ENCODE measurements at regions not wholly inside any gene's neighbourhood (a gene's known extent, or its start where the extent isn't known, plus 50 kb on each side); places are given as distances from the start of the nearest gene placed in this dataset.
A peak's percentile ranks its signal among the peaks of the same experiment; 100 is the strongest.

DNA sequence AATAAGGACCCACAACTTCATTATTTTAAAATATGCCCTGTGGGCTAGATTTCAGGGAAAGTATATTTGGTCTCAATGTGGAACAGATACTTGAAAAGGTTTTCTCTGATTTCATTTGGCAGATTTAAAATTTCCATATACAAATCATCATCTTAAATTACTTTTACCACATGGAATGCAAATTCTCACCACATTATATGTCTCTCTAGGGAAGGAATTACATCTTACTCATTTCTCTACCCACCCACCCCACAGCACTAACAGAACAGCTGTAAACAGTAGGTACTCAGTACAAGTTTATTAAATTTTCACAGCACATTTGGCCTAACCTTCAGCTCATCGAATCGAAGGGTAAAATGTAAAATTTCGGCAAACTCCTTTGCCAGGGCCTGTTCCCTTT, 104.0 kb downstream of the CYRIA start:
- FAIRE-seq, result no peak

DNA sequence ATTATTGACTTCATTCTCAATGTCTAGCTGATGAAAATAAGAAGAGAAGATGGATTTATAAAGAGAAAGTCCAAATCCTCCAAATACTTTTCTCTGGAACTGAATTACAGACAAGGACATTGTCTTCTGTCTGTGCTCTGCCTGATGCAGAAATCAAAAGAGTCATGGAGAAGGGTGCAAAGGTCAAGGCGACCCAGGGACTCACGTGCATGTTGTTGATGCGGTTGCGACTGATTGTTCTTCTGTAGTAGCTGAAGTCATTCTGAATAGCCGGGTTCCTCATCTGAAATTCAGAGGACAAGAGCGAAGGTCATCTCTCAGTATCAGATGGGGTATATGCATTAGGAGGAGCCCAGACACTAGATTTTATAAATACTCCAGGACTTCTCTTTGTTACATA, 104.4 kb downstream of the CYRIA start:
- no peak for FAIRE-seq

DNA sequence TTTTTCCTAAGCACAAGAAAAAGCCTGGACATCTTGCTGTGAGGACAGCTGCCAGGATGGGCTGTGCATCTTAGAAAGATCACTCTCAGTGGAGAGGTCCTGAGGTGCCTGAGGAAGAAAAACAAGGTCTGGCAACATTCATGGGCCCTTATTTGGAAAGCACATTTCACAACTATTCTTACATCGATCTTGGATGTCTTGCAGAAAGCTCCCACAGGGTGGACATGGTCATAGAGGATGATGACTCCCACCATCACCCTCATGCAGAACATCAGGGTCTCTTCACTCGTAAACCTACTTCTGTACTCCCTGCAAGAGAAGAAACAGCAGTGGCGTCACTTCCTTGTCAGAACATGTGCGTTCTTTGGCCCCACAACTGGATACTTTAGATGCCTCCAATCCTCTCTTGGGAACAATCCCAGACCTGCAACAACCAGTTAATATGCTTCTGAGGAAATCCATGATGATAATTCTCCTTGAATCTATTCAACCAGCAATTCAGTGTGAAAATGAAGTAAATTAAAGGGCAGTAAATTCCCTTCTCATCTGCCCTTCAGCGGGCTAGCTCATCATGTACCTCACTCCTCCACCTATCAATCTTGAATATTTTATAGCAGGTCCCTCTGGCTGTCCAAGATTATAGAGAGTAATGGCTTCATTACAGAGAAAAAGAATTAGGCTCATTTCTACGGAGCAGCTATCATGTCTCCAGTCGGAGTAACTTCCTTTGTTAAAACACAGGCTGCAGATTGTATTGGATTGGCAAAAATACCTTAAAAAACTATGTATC, 106.2 kb downstream of the CYRIA start:
- FAIRE-seq, result no peak

DNA sequence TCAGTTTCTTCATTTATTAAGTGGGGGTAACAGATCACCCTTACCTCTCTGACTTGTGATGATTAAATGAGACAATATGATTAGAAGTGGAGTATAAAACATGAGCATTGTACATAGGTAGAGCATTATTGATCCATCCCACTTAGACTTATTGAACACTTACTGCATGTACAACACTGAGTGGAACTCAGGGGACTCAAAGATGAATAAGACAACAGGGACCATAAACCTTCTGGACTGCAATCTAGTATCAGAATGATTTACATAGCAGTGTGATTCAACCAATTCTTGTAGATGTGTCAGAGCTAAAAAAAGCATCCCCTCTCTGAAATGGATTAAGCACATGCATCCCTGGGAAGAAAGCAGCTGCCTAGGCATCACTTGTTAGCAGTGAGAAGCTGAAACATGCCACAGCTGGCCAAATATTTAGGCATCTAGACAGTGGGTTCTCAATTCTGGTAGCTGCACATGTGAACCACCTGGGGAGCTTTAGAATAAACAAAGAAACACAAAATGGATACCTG, 111.5 kb downstream of the CYRIA start:
- FAIRE-seq, result no peak

DNA sequence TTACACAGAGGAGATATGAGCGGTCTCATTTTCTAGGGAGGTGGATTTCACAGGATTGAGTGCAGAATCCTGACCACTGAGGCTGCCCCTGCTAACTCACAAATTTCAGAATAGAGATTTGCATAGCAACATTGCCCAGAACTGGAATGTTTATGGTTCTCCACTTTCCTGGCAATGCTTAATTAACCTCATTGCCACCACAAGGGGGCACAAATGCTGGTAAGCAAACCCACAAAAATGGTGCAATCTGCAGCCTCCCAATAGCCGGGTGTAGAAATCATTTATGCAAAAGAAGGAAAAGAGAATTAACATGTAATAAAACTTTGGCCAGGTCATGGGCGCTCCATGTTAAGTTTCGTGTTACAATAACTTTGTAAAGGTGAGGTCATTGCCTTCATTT, 112.4 kb downstream of the CYRIA start:
- no peak for FAIRE-seq

DNA sequence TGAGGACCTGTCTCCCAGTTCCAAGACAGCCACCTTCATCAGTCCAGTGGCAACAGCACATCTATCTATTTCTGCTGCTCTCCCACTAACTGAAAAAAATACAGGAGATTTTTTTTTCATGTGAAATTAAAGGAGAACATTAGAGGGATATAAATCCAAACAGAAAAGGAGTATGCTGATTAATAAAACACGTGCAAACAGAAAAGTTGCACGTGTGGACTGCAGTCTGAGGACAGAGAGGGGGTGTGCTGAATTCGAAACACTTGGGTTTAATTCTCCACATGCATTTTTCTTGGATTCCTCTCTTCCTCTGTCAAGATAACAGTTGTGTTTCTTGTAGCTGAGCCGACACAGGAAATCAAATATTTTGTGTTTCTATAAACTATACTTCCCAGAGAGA, 113.4 kb downstream of the CYRIA start:
- no peak for FAIRE-seq

DNA sequence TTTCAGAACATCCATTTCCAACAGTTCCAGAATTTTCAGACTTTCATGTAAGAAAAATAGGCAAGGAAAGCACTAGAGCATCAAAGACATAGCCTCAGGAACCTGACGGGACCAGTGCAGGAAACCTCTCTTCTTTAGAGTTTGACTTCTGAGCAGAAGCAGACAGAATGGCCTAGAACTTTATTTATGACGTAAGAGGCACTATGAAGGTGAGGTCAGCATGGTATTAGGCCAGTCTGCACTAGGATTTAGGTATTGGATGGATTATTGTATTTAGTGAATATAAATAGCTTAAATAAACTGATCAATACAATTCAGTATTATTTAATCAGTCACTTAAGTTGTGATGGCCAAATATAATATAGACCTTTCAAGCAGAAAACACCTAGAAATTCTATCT, 117.6 kb downstream of the CYRIA start:
- FAIRE-seq, result no peak

DNA sequence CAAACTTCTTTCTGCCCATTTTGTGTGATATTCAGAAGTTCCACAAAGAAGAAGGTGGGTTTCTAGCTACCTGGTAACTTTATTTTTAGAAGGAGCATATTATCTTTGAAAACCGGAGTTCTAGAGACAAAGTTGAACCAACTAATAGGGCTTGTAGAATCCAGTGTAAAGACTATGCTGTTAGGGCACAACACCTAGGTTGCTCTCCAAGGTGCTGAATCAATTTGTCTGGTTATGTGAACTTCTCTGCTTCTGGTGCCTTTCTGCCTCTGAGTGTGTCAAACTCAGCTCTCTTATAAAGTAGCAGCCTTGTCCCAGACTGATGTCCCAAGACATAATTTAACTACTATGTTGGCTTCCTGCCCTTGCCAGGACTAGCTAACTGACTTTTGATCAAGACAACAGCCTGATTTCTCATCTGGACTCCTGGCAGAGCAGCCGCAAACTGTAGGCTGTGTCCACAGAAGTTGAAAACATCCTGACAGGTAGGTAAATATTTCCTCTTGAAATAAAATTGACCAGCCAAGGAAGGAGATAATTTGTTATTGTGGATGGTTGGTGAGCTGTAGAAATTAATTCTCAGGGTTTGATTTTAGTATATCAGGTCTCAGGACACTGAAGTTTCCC, 119.4 kb downstream of the CYRIA start:
- FAIRE-seq, result no peak

DNA sequence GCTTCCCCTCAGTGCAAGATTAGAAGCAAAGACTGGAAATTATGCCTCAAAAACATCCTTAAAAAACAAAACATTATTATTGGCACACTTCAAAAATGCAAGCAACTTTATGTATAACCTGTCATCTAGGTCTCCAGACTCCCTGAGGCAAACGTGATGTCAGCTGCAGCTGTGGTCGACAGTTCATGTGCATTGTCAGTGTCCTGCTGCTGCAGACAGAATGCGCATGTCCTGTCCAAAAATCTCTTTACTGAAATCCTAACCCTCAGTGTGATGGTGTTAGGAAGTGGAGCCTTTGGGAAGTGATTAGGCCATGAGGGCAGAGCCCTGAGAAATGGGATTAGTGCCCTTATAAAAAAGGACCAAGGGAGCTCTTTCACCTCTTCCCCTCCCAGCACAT, 126.9 kb downstream of the CYRIA start:
- FAIRE-seq, result no peak

DNA sequence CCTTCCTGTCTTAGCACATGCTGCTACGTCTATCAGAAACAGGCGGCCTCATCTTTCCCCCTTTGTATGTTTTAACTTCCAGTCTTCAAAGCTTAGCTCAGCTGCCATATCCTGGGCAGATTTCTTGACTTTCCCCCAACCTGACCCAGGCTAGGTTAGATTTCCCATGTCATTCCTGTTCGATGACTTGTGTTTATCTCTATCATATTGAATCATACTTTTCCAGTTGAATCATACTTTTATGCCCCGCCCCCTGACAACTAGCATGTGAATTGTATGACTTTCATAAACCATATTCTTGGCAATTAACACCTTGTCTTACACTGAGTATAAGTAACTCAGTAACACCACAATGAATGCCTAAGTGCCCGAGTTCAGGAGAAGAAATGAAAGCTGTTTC, 128.3 kb downstream of the CYRIA start:
- FAIRE-seq, result no peak

DNA sequence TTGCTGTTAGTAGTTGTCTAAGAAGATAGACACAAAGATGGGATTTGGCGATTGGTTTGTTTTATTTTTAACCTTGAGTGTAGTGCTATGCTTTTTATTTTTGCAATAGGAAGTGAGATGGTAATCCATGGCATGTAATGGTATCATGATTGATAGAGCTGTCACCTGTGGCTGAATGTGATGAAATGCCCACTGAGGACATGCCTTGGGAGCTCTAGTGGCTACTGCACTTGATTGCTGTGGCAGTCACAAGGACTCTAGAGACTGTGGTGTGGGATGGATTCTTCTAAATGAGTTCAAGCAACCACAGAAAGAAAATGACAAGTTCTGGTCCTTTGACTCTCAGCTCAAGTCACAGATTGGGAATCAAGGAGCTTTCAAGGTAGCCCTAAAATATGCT, 139.4 kb downstream of the CYRIA start:
- FAIRE-seq, result no peak

DNA sequence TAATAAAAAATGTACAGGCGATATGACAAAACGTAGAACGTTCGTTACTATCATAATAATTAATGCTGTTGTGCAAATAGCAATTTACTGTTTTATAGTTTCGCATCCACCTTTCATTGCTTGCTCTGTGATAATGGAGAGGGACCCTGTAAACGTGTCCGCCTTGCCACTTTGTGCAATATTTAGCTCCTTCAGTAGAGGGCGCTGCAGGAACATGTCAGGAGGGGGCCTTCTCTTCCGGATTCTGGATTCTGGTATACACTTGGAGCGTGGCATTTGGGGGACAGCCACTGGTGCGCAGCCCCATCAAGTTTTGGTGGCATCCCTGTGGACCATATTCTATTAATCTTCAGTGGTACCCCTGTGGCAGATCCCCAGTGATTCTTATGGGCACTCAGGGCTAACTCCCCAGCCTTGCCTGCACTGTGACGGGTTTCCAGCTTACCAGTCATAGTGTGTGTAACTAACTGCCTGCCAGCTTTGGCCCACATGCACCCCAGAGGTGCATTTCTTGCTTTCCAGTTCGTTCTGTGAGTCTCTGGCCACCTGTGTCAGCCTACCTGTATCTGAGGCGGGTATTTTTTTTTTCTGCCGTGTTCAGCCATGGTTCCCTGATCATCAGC, 140.3 kb downstream of the CYRIA start:
- no peak for FAIRE-seq

DNA sequence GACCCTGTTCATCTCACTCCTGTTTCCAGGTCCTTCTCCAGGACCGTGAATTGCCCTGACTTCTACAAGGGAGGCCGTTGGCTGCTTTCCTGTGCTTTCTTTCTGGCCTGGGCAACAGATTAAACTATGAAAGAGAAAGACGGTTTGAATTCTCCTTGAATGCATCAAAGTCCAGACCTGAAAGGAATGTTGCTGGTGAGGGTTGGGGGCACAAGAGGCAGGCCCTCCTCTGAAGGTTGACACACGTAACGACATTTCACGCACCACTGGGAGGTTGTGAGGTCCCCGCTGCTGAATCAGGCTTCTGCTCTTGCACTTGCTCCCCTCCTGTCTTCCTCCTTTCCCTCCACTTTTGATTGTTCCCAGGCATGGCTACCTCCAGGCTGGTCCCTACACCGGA, 141.9 kb downstream of the CYRIA start:
- no peak for FAIRE-seq

DNA sequence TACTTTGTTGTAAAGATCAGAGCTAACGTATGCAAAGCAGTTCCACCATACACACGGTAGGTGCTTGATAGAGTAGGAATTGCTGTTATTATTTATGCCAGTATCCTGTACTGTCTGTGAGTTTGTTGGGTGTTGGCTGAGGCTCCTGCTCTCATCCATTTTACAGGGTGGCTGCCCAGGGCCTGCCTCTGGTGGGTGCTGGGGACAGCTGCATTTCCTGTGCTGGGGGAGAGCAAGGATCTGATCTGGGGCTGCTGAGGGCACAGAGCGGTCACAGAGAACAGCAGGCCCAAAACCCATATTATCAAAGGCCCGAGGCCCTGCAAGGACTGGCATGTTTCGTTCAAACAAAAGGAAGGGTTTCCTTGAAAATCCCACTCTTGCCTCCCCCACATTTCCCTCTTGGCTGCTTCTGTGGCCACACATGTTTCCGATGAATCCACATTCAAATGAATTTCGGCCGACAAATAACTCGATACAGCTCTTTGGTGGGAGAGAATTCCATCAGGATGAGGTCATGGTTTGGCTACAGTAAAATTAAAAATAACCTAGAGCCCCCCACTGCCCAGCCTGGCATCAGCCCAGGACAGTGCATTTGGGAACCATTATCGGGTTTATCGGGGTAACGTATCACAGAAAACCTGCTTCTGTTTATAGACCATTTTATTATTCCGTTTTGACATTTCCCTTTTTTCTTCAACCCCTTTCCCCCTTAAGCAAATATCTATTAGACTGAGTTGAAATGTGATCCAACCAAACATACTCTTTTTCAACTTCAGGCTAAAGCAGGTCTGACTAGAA, 143.4 kb downstream of the CYRIA start:
- no peak for FAIRE-seq

DNA sequence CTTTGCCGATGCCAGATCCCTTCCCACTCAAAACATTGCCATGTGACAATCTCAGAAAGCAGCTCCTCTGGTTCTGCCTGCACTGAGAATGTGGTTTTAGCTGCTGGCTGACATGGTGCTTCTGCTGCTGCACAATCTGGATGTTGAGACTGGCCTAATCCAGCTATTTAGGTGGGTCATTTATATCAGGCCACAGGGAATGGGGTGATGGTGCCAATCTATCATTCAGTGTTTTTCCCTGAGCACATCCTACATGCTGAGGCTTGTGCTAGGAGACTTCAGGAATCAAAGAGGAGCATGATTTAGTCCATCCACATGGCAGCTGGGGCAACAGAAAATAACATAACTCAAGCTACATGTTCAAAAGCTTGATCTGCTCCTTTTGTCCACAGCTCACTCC, 144.7 kb downstream of the CYRIA start:
- FAIRE-seq, result no peak

DNA sequence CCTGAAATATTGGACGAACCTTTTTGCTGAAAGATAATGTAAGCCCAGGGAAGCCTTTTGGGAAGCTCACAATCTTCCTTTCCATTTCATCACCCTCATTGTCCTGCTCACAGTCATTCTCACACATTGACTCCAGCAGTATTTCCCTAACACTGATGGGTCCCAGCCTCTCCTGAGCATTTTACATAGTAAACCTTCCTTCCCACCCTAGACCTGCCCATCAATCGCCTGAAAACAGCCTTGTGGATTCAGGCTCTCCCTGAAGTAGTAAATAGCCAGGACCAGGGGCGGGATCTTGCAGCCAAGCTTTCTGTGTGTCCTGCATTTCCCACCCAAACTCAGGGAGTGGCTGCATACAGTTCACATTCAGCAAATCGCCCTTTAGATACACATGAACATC, 149.9 kb downstream of the CYRIA start:
- FAIRE-seq, result no peak

DNA sequence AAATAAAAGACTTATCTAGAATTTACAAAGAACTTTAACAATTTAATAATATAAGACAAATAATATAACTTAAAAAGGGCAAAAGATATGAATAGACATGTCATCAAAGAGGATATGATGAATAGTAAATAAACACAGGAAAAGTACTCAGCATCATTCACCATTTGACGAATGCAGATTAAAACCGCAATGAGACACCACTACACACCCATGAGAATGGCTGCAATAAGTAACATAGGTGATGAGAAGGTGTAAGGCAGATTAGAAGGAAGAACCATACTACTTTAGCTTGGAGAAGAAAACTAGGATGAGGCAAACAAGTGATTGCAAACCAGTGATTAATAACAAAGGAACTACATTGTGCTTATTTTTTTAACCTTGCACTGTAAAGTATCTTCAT, 152.0 kb downstream of the CYRIA start:
- FAIRE-seq, result no peak

DNA sequence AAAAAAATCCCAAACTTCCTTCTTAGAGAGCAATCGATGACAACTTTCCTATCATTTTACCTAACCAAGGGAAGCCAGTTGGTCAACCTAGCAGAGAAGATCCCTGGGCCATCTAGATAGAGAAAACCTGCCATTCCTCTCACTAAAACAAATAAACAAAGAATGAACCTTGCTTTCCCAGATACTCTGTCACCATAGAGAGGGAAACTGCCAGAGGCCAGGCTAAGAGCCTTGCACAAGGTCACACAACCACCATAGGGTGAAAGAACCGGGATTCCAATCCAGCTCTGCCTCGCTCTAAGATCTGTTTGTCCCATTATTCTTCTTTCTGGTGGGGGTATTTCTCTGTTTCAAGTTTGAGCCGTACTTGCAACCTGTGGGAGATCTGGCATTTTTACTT, 154.6 kb downstream of the CYRIA start:
- no peak for FAIRE-seq

DNA sequence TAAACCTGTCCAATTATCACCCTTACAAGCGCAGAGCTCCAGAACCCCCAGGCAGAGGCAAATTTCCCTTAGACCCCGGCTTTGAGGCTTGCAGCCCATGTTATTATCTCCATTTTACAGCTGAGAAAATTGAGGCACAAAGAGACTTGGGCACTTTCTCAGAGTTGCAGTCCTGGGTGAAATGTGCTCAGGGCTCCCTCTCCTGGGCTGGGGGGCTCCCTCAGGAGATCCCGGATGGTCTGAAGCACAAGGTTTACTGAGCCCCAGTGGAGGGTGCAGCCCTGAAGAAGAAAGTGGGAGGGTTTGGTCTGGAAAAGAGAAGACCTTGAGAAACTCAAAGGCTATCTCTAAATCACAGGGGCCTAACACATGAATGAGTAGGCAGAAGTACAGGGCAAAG, 156.6 kb downstream of the CYRIA start:
- FAIRE-seq, result no peak

DNA sequence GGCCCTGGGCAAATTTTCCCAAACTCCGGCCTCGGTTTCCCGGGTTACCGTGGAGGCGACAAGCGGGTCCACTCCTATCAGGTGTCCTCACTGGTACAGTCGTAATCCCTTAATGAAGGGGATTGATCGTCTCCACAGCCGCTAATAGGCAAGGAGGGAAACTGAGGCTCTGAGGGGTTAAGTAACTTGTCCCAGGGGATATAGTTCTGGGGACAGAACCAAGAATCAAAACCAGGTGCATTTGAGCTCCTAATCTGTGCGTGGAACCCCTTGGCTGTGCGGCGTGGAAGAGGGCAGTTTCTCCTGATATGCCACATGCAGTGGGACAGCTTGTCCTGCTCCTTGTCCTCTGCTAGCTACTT, 157.2 kb downstream of the CYRIA start:
- FAIRE-seq, result no peak

DNA sequence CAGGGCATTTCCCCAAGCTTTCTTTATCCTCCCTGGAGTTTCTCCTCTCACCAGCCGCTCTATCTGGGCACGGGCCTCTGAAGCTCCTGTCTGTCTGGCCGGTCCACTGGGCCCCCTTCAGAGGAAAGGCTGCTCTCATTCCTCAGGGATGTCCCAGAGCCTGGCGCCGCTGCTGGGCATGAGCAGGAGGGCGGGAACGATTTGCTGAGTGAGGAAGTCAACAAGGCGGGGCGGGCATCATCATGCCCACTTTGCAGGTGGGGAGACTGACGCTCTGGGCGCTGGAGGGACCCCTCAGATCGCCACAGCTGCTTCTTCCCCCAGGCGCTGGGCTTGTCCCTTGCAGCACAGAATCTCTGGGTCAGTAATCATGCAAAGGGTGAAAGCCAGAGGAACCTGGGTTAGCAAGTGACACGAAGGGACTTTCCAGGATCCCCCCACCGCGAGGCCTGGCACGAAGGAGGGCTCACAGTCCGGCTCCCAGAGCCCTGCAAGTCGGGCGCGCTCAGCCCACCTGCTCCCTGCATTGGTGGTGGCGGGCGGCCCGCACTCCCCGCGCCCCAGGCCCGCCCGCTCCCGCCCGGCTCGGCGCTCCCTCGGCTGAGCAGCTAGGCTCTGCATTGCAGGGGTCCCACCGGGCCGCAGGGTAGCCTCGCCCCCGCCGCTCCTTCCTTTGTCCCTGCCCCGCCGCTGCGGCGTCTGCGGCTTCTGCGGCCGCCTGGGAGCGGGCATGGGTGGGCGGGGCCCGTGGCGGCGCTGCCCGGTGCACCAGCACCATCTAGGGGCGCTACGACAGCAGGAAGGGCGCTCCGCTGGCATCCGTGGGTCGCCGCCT, 157.8 kb downstream of the CYRIA start:
- no peak for FAIRE-seq

DNA sequence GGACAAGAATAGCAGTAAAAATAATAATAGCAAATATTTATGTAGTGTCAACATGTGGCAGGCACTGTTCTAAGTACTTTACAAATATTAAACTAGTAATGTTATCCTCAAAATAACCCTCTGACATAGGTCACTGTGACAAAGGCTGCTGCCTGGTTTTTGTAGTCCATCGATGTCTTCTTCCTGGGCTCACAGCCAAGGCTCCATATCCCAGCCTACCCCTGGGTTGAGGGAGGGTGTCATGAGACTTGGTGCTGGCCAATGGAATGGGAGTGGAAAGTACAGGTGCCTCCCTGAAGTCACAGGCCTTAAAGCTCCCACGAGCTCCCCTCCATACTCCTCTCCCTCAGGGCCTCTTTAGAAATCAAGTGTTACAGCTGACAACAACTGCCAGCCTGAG, 159.3 kb downstream of the CYRIA start:
- peak; percentile 75 for FAIRE-seq

Measured in endometrium (tissue), 2 donors.